GM21825 (cell line): ENCODE measurements at regions not wholly inside any gene's neighbourhood (a gene's known extent, or its start where the extent isn't known, plus 50 kb on each side); places are given as distances from the start of the nearest gene placed in this dataset.
"Not testable (repeated sequence)": the region's sequence is repeated elsewhere in the genome, so short reads cannot be mapped to it uniquely, and the experiment has no call there.

Experiments
- ATAC-seq: cut with Tn5 transposase; IDR thresholded peaks from one replicate; pipeline ENCODE4 v1.9.1; 2021; ENCODE audit warnings: mild to moderate bottlenecking, moderate library complexity; ENCODE audit not compliant: unreplicated experiment

- no peak for ATAC-seq
Measured at GRCh38 chr15:31579976-31580375, 253.3 kb downstream of the KLF13 start.

DNA sequence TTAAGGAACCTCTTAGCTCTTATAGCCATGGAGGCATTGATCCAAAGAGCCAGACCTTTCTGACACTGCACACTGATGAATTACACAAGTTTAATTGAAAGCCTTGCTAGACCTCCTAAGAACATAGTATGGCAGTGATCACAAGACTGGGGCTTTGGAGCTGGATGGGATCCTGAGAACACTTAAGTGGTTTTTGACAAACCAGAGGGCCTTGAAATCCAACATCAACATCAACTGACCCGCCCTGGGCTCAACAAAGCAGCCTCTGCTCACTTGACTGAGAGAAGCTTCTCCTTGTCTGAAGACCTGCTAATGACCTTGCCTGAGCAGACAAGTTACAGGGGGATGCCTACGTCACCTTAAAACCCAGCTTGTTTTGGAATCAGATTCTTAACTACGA lies 257.6 kb downstream of the KLF13 start:
- no peak for ATAC-seq

DNA sequence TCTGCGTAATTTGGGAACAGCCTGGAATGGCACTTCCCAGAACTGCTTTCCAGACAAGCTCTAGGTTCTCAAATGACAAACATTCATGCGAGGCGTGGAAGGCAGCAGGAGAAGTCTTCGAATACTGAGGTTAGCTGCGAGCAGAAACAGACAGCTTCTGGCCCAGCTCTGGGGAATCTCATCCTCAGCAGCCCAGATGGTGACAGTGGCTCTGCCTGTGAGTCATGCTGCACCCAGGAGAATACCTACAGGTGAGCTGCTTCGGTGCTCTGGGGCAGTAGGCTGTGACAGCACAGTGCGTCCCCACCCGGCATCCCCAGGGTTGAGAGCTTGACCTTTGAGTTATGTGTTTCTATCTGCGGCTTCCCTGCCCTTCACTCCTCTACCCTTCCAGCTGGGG lies 258.6 kb downstream of the KLF13 start:
- no peak for ATAC-seq

DNA sequence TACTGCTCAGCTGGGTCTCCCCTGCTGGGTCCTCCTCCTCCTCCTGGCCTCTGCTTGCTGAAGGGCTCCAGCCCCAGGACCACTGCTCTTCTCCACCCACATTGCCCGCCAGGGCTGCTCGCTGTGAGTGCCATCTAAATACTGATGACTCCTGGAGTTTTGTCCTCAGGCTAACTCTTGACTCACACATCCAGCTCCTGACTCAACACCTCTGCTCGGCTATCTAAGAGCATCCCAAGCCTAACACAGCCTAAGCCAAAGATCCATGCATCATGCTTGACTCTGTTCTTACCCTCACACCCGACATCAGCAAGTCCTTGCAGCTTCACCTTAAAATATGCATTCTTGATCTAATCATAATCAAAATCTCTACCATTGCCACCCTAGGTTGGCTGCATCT lies 260.2 kb downstream of the KLF13 start:
- ATAC-seq: no peak

DNA sequence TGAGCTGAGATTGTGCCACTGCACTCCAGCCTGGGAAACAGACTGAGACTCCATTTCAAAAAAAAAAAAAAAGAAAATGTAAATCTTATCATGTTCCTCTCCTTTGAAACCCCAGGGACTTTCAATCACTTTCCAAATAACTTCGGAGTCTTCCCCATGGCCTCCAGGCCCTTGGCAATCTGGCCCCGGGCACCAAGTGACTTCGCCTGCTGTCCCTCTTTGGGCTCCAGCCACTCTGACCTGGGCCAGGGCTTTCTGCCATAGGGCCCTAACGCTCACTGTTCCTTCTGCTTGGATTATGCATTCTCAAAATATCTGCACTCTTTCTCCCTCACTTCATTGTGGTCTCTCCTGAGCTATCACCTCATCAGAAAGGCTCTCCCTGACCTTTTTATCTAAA lies 260.9 kb downstream of the KLF13 start:
- ATAC-seq: no peak

GRCh38 chr15:31590609-31591008 lies 264.0 kb downstream of the KLF13 start:
- no peak for ATAC-seq

DNA sequence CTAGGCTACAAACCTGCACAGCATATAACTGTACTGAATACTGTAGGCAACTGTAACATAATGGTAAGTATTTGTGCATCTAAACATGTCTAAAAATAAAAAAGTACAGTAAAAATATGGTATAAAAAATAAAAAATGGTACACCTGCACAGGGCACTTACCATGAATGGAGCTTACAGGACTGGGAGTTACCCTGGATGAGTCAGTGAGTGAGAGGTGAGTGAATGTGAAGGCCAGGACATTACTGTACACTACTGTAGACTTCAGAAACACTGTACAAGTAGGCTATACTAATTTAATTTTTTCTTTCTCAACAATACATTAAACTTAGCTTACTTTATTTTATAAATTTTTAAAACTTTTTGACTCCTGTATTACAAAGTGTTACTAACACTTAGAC lies 265.3 kb downstream of the KLF13 start:
- no peak for ATAC-seq

DNA sequence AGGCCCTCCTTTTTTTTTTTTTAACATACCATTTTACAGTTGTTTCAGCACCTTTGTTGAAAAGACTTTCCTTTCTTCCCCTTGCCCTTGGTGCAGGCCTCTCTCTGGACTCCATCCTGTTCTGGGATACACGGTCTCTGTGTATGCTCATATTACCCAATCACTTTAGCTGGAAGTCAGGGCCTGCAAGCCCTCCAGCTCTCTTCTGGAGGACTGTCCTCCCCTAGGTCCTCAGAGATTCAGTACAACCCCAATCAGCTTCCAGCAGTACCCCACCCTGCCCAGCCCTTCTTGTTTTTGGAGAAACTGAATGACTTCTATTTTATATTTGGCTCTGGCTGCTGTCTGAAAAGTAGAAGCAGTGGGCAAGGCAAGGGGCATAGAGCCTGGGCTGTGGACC lies 270.8 kb downstream of the KLF13 start:
- no peak for ATAC-seq

DNA sequence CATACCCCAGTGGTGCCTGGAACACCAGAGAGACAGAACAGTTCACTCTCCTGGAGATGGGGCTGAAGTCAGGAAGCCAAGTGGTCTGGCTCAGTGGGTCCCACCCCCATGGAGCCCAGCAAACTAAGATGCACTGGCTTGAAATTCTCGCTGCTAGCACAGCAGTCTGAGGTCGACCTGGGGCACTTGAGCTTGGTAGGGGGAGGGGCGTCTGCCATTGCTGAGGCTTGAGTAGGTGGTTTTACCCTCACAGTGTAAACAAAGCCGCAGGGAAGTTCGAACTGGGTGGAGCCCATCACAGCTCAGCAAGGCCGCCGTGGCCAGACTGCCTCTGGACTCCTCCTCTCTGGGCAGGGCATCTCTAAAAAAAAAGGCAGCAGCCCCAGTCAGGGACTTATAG lies 272.0 kb downstream of the KLF13 start:
- ATAC-seq: no peak

GRCh38 chr15:31605467-31605931 lies 278.9 kb downstream of the KLF13 start:
- ATAC-seq: no peak

DNA sequence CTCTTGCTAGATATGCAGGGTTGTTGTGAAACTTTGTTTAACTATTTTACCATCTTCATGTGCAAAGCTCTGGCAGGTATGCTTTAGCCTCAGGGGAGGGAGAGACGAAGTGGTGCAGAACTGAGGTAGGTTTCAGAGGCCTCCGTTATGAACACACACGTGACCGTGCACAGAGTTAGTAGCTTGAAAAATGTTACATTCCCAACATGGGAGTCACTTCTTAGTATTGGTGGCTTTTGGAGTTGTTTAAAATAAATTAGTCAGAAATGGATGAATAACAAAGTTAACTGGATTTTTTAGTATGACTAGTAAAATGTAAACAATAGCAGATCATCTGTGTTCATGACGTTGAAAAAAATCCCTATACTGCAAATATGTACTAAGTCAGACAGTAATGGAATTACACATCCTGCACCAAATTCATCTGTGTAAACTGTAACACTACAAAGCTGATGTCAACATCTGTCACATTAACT lies 279.6 kb downstream of the KLF13 start:
- ATAC-seq: no peak

DNA sequence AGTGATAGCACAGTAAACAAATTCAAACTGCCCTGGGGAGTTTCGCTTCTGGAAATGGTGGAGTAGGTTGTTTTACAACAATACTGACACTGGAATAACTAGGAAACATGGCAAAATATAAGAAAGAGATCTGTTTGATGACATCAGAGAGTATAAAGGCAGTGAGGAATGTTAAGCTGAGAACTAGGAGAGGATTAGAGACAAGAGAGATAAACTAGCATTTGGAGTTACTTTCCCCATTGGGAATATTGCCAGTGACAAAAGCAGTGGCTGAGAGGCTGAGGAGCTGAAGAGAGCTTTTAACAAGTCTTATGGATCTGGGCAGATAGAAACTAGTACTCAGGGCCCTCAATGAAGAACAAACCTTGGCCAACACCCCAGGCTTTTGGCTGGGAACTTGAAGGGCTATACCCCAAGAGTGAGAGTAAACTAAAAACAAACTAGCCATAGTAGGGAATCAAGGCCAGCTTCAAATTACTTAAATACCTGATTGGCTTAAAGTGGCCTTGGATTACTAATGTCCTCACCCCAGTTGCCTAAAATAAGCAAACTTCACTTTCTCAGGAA lies 280.4 kb downstream of the KLF13 start:
- ATAC-seq: no peak

DNA sequence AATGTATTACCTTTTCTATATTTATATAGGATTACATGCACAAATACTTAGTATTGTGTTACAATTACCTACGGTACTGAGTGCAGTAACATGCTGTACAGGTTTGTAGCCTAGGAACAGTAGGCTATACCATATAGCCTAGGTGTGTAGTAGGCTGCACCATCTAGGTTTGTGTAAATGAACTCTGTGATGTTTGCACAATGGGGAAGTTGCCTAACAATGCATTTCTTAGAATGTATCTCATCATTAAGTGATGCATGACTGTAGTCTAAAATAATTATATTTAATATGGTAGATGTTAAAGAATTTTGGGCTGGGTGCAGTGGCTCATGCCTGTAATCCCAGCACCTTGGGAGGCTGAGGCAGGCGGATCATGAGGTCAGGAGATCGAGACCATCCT lies 281.0 kb downstream of the KLF13 start:
- ATAC-seq: no peak

DNA sequence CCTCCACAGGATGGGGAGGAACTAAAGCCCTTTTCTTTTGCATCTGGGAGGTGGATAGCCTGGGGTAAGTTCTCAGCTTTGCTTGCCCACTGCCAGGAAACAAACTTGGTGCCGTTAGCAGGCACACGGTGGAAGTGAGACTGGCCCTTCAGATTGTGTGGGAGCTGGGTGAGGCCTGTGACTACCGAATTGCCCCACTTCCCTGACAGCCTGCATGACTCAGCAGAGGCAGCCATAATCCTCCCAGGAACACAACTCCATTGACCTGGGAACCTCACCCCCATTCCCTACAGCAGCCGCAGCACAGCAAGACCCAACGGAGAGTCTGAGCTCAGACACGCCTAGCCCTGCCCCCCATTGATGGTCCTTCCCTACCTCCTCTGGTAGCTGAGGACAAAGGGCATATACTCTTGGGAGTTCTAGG lies 282.6 kb downstream of the KLF13 start:
- ATAC-seq: no peak

- ATAC-seq: no peak
Measured at GRCh38 chr15:31609906-31610305, 283.3 kb downstream of the KLF13 start.

DNA sequence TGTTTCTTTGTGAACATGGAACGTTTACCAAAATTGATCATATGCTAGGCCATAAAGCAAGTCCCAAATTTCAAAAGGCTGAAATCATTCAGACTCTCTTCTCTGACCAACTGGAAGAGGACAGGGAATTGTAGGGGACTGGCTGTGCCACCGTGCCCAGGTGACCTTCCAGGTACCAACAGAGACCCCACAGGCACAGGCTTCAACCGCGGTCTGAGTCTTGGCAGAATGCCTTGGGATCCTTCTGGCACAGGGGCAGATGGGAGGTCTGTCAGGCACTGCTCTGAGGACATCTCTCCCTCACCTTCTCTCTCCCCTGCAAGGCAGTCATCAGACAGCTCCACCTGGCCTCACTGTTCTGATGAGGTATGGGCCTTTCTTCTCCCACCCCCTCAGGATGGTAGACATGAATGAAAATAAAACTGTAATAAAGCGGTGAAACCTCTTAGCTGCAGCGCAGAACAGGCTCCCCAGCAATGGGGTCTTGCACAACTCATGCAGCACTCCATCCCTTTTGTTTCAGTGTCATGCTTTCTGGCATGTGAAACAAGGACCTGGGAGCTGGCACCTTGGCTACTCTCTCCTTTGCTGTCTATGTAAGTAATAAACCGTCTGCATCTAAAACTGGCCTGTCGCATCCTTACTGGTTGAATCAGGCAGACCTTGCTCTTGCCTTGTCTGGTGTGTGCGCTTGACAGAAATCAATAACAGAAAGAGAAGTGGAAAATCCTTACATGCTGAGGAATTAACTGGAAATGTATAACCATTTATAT lies 289.2 kb downstream of the KLF13 start:
- no peak for ATAC-seq

- ATAC-seq: not testable (repeated sequence)
Measured at GRCh38 chr15:31623297-31623696, 296.7 kb downstream of the KLF13 start.

GRCh38 chr15:31624115-31624514 lies 297.5 kb downstream of the KLF13 start:
- not testable (repeated sequence) for ATAC-seq

DNA sequence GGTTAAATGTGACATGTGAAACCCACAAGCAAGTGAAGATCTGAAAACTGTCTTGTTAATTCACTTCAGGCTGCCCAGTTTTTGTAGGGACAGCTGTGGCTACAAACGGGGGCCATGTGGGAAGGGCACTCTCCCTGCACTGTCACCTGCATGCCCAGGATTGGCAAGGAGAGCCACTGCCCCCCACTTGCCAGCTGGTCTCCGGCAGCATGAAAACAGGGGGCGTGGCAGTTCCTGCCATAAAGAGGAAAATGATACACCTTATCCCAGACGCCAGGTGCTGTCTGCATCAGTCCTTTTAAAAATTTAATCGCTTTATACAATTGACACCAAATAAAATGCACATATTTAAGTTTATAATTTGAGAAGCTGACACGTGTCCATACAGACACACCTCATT lies 309.1 kb downstream of the KLF13 start:
- ATAC-seq: not testable (repeated sequence)

DNA sequence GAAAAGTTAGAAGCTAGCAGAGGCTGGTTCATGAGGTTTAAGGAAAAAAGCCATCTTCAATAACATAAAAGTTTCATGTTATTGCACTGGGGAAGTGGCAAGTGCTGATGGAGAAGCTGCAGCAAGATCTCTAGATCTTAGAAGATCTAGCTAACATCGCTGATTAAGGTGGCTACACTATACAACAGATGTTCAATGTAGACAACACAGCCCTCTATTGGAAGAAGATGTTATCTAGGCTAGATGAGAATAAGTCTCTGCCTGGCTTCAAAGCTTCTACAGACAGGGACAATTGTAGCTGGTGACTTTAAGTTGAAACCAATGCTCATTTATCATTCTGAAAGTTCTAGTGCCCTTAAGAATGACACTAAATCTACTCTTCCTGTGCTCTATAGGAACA lies 310.3 kb downstream of the KLF13 start:
- ATAC-seq: not testable (repeated sequence)

DNA sequence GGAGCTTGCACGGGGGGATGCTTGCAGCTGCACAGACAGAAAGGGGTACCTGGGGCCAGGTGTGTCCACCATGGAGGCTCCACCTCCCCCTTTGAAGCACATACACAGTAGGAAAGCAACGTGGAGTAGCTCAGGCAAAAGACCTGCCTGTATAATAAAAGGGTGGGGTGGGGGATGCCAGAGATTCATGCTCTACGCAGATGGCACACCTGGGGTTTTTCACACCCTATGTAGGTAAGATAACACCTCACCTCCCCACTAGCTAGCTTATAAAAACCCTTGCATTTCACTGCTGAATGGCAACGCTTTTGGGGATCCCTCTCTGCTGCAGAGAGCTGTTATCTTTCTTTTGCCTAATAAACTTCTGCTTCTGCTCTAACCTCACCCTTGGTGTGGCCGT lies 317.3 kb downstream of the KLF13 start:
- not testable (repeated sequence) for ATAC-seq

DNA sequence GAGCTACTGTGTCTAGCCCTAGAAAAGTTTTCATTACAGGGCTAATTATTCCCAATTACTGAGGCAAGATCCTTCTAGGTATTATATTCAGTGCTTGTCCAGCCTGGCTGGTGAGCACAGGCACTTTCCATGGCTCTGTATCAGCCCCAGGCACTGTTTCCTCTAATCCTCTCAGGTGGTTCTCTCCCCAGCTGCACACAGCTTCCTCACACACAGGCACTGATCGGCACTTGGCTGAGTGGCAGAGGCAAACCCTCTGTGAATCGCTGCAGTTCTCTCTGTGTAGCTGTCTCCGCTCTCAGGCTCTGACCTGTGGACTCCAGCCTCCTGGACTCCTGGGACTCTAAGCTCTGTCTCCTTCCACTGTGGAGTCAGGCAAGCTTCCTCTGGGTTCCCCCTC lies 318.1 kb downstream of the KLF13 start:
- ATAC-seq: not testable (repeated sequence)
